NCI-H187 treated with DMSO at 0.1 percent for 48 hours (cell line): ENCODE measurements at regions not wholly inside any gene's neighbourhood (a gene's known extent, or its start where the extent isn't known, plus 50 kb on each side); places are given as distances from the start of the nearest gene placed in this dataset.

Experiments used
- DNase-seq: peaks from one replicate; lab custom pipeline; 2025; lab: John Stamatoyannopoulos, UW

DNA sequence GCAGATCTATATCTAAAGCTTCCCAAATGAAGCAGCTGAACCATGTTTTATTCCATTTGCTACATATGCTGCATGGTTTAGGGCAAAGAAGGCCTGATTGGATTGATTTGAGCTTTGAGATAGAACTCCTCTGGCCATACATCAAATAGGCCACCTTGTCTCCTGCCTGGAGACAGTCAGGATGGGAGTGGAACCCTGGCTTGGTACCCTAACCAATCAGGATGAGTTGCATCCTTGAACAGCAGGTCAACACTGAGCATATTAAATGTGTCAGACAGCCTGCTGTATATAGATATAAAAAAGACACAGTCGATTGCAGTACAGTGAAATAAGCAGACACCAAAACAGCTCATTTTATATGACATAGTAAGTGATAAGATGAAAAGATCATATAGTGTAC is 291.7 kb downstream of the NUAK1 start:
- no peak for DNase-seq

DNA sequence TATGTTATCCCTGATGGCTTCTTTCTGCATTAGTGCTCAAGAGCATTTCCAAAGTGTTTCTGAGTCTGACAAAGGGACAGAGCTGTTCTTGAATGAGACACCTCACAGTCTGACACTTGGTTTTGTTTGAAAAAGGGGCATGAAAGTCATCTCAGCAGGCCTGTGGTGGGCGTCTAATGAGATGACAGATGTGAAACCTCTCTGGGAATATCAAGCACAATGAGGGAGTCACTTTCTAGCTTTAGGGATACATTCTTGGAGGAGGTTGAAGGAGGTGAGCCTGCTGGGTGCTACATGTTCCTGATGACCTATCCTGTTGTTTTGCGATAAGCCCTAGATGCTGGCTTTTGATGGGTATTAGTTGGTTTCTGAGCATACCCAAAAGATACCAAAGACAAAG is 290.5 kb downstream of the NUAK1 start:
- DNase-seq = no peak

DNA sequence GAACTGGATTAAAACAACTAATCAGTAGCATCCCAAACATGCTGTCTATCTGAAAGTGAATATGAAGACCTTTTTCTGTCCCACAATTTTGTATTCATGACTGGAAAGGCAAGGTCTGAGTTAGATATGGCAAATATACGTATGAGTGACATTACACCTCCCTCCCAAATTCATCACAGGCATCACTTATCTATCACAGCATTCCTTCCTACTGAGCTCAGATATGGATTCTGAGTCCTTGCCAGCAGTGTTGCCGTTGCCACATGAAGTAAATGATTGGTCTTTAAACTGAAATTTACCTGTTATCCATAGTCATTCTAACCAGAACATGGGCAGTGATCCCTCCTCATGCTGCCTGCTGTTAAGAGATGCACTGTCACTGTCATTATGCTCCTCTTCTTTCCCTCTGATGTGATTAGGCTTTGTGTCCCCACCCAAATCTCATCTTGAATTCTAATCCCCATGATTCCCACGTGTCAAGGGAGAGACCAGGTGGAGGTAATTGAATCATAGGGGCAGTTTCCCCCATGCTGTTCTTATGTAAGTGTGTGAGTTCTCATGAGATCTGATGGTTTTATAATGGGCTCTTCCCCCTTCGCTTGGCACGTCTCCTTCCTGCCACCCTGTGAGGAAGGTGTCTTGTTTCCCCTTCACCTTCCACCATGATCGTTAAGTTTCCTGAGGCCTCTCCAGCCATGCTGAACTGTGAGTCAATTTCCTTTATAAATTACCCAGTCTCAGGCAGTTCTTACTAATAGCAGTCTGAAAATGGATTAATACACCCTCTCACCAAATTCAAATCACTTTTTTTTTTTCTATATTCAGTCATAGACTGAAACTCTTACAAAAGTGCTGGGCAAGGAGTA is 288.4 kb downstream of the NUAK1 start:
- DNase-seq = no peak

DNA sequence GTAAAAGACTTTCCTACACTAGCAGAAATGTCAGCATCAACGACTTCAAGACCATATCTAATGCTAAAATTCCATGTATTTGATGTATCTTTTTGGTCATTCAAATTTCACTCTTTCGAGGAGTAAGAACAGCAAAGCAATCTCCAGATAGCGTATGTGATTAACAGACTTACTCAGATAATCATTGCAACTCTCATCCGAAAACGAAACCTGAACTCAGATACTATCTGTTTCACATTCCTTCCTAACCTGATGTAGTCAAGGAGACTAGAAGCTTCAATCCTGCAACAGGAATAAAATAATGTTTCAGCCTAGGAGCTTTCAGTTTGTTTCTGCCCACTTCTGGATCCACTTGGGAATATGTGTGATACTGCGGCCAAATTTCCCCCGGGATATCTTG is 286.3 kb downstream of the NUAK1 start:
- no peak for DNase-seq

DNA sequence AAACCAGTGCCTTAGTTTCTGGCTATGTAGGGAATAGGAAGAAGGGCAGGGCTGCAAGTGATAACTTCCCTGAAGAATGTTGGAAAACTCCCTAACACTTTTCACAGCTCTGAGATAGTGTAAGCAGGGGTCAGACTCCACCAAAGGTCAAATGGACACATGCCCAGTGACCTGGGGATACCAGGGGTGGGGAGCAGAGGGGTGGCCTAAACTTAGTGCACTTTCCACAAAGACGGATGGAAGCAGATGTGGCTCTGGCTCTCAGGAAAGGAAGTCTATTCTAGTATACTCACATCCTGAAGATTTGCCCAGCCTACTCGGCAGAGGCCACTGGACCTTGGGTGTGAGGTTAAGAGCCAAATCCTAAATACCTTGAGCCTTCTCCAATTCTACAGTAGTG is 285.8 kb downstream of the NUAK1 start:
- no peak for DNase-seq

DNA sequence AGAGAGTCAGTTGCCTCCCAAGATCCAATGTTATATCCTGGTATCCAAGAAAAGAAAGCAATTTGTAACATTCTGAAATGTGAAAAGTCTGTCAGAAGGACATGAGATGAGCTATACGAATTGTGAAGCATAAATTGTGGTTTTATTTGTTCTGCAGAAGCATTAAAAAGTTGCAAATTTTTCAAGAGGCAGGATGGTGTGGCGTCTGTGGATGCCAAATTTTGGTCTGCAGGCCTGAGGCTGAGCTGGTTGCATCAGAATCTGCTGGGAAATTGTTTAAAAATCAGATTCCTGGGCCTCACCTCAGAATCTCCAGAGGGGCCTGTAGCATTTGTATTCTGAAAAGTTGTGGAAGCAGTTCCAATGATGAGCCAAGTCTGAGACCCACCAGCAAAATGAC is 284.7 kb downstream of the NUAK1 start:
- DNase-seq = no peak

DNA sequence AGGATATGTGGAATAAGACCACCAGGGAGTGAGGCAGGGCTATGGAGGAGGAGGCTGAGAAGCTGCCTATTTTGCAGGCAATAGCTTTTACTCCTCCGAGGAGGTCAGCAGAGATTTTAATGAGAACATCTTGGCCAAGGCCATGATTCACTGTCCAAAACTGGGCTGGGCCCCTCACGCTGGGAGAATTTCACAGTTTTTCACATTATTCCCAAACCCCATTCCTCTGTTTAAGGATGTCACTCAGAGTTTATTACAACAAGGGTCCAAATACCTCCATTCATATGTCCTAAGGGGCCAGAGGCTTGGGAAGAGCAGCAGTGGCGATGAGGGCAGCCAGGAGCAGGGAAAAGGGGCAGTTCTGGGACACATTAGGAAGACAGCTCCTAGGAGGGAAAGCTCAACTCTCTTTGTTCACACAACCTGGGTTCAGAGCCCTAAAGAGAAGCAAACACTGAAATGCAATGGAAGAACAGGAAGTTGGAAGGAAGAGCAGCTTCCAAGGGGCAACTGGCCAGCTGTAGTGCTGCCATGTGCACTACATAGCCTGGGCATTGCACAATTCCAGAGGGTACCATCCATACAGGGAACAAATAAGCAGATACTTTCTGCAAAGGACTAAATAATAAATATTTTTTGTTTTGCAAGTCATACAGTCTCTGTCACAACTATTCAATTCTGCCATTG is 283.2 kb downstream of the NUAK1 start:
- no peak for DNase-seq

DNA sequence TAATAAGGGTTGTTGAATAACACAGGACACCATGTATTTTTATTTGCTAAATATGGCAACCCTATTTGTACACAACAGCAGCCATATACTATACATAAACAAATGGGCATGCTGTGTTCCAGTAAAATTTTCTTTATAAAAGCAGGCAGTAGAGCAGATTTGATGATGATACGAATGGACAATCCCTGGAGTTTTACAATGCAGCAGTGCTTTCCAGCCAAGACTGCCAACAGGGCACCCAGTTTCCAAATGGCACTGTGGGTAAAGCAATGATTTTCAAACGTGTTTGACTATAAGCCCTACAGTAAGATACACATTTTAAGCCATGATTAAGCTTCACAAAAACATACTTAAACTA is 282.7 kb downstream of the NUAK1 start:
- DNase-seq = no peak

DNA sequence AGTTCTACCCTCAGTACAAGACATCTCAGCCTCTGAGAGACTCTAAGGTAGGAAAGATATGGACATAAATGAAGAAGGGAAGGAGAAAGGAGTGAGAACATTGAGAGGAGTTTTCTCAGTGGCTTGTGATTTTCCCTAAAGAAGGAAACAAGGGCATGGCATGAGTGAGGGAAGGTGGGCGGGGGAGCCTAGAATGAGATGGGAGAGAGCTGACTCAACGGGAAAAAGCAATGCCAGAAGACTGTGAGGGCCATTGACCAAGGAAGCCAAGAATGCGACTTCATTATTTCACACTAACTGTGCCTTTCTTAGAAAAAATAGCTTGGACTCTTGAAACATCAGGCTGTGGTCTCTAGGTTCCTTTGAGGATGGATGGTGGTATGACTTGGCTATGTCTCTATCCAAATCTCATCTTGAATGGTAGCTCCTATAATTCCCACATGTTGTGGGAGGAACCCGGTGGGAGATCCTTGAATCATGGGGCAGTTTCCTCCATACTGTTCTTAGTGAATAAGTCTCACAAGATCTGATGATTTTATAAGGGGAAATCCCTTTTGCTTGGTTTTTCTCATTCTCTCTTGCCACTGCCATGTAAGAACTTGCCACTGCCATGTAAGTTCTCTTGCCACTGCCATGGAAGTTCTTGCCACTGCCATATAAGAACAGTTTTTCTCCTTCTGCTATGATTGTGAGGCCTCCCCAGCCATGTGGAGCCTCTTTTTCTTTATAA is 279.6 kb downstream of the NUAK1 start:
- DNase-seq = no peak

DNA sequence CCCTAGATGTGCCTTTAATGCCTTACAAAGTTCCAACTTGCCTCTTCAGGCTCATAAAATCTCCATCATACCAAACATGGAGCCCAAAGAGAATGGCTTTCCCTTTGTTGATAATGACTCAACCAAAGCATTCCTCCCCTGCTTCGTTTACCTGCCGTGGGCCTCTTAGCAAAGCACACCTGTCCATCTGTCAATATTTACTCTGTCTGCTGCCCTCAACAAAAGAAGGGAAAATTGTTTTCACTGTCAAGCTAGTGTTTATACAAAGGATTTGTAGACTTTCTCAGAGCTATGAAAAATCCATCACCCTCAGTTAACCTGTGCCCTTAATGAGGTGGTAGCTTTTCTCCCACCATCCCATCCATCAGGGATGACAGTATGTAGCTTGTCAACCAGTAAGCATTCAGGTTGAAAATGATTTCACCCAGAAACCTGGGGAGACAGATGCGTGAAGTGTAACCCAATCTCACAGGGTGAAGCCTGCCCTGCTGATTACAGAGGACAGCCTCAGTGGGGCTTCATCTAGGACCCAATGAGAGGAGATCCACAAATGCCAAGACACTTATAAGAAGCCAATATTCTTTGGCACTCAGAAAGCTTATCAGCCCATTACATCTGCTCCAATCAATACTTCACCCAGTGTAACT is 278.1 kb downstream of the NUAK1 start:
- peak; percentile 99 for DNase-seq

DNA sequence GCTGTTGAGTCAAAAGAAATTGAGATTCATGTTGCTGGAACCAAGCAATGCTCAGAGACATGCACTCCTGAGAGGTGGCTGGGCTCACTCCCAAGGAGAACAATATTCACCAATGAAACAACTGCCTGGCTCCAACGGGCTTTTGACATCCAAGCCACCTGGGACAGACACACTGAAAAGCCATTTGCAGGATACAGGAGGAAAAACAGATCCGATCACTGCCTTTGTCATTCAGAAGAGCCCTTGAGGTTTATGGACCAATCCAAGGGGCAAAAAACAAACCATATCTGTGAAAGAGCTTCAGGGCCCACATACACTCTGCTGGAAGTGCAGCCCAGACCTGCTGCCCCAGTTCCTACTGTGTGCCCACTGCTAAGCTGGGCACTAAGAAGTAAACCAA is 277.5 kb downstream of the NUAK1 start:
- peak; percentile 94 for DNase-seq

DNA sequence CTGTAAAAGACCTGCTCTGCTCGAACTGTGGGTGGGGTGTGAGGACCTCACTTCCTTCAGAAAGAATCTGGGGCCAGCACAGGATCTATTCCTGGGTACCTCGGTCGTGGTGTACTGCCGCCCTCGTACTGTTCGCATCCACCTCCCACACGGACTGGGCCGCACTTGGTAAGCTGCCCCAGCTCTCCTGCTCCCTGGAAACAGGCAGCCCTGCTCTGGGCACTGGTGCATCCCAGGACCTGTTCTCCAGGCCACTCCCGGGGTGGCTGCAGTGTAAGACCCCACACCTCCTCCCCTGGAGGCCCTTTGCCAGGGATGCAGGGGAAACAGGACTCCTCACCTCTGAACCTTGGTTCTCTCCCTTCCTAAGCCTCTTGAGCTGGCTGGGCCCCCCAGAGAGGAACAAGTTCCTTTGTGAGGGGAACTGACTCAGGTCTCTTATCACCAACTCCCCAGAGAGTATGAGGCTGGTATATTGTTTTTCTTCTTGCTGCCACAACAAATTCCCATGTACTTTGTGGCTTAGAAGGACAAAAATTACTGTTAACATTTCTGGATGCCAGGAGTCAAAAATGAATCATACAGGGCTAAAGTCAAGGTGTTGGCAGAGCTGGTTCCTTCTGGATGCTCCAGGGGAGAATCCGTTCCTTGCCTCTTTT is 276.5 kb downstream of the NUAK1 start:
- DNase-seq = no peak

DNA sequence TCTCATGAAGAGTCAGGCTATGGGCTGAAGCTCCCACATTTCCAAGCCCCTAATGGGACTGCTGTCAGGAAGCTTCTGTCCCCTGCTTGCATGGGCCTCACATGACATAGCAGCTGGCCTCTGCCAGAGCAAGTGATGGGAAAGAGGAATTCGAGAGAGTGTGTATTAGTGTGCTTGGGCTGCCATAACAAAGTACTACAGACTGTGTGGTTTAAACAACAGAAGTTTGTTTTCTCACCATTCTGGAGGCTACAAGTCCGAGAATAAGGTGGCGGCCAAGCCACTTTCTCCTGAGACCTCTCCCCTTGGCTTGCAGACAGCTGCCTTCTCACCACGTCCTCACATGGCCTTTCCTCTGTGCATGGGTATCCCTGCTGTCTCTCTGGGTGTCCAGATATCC is 274.4 kb downstream of the NUAK1 start:
- no peak for DNase-seq

DNA sequence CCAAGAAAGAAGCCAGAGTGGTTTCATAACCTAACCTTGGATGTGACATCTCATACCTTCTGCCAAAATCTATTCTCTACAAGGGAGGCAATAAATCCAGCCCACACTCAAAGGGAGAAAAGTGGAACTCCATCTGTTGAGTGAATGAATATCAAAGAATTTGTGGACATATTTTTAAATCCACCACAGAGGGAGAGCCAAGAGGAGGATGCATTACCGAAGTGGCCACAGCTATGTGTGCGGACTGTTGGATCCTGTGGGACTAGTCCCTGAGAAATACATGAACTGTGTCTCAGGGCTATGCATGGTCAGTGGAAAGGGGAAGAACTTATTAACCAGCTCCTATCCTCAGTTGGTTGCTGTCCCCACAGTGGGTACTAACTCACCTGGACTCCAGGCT is 273.9 kb downstream of the NUAK1 start:
- no peak for DNase-seq

DNA sequence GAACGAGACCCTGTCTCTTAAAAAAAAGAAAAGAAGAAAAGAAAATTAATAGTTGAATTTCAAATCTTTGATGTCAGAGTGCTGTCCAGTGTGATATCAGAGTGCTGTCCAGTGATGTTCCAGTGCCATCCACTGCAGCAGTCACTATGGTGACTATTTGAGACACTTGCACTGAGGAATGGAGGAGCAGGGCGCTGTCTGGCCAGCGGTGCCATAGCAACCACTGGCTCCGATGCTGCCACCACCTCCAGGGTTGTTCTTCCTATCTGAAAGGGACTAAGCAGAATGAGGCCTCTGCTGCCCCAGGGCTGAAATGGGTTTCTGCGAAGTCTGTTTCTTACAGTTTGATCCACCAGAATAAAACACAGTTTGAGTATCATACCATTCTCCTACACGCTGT is 272.9 kb downstream of the NUAK1 start:
- DNase-seq = no peak

DNA sequence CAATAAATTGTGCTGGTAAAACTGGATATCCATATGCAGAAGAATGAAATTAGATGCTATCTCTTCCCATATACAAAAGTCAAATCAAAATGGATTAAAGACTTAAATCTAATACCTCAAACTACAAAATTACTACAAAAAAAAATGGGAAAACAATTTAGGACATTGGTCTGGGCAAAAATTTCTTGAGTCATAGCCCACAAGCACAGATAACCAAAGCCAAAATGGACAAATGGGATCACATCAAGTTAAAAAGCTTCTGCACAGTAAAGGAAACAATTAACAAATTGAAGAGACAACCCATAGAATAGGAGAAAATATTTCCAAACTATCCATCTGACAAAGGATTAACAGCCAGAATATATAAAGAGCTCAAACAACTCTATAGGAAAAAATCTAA is 264.6 kb downstream of the NUAK1 start:
- DNase-seq = no peak

DNA sequence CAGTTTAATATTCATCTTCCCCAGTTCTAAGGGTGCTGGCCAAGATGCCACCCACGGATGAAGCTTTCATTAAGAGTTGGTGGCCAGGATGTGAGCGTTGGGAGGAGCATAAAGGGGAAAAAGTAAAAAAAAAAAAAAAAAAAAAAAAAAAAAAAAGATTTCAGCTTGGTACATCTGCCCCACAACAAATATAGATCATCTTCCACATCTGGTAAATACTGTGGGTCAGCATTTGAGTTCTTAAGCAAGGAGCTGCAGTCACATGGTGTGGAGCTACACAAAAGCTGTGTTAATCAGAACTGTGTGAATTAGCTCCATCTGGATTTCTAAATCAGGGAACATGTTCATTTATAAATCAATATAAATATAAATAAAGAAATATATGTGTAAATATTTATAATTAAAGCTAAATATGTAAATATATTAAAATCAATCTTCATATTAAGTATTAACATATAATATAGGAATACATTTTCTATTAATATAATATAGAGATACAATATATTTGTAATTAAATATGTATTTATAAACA is 262.3 kb downstream of the NUAK1 start:
- DNase-seq = no peak

DNA sequence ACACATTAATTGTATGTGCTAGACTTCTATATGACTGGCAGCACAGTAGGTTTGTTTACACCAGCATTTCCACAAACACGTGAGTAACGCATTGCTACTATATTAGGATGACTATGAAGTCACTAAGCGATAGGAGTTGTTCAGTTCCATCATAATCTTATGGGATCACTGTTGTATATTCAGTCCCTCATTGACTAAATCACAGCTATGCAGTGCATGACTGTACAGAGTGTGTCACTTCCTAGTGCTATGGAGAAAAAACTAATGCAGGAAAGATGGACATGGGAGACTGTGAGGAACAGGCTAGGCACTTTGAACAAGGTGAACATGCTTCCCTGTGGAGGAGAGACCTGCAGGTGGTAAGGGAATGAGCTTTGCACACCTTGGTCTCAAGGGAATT is 259.8 kb downstream of the NUAK1 start:
- no peak for DNase-seq

DNA sequence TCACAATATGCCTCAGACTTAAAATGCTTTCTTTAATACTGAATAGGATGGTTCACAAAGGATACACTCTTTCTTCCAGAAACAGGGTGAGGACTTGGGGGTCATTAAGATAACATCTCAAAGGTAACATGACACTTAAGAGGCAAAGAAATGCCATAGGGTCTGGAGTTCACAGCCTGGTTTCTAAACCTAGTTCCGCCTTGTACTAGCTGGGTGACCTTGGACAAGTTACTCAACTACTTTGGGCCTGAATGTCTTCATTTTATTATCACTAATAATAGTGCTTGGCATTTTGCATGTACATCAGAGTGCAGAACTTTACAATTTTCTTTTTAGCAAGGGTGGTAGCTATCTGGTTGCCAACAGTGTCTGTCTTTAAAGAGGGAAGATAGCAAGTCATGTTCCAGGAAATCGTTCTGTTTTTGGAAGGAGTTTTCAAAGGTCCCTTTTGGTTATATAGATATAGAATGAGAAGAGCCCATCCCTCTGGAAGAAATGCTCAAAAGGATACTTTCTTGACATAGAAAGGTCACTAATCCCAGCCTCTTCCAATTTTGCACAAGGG is 257.8 kb downstream of the NUAK1 start:
- no peak for DNase-seq

DNA sequence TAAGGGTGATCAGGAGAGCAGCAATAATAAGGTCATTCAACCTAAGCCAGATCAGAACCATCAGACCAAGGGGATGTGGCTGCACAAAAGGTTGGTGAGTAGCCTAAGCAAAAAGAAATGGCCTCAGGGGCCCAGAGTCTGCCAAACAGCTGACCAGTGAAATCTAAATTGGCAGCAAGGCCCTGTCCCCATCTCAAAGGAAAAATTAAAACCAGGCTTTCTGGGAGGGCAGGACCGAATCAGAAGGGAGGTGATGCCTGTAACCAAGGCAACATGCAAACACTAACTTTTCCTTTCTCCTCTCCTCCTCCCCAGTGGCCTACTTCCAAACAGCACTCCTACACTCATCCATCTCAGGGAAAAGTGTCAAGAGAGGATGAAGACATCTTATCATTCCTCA is 256.4 kb downstream of the NUAK1 start:
- DNase-seq = no peak

DNA sequence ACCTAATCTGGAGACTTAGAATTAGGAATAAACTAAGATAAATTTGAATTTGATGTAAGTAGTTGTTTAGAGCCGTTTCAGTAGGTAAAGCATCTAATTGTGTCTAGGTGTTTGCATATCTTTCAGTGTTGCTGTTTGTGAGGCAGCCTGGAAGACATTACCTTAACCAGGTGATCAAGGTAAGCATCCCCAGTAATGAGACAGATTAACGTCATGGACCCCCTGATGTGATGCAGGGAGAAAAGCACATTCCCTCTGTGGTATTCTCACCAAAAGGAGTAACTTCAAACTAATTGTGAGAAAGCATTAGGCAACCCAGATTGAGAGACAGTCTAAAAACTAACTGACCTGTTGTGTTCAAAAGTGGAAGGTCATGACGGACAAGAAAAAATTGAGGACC is 251.6 kb downstream of the NUAK1 start:
- DNase-seq = no peak
